PC-3 (cell line): ENCODE measurements at regions not wholly inside any gene's neighbourhood (a gene's known extent, or its start where the extent isn't known, plus 50 kb on each side); places are given as distances from the start of the nearest gene placed in this dataset.

Experiments
- CTCF ChIP-seq: fragments of 300-600 bp; sonication (generic); conservative IDR thresholded peaks from 2 replicates; pipeline ENCODE4 v1.5.1; 2017; ENCODE audit warnings: antibody characterized with exemption, low read depth, mild to moderate bottlenecking, low read length
- EZH2 ChIP-seq: fragments of 300-600 bp; sonication (generic); IDR thresholded peaks from one replicate; pipeline ENCODE4 v1.6.1; 2017; ENCODE audit warnings: antibody characterized with exemption, mild to moderate bottlenecking, low read length; ENCODE audit not compliant: unreplicated experiment

GRCh38 chr3:107130089-107130700 lies 247.0 kb upstream of the CCDC54 start:
- TF ChIP-seq CTCF (no peak), EZH2 (no peak)
